K562 (cell line): ENCODE measurements at regions not wholly inside any gene's neighbourhood (a gene's known extent, or its start where the extent isn't known, plus 50 kb on each side); places are given as distances from the start of the nearest gene placed in this dataset.

Experiments
- CBFB ChIP-seq: sonication (generic); formaldehyde crosslinking; IDR thresholded peaks from 2 replicates; pipeline ENCODE4 v1.4.0; 2020; ENCODE audit warnings: mild to moderate bottlenecking, missing genetic modification reagents
- FOXJ3 ChIP-seq: sonication (generic); formaldehyde crosslinking; IDR thresholded peaks from 2 replicates; pipeline ENCODE4 v1.4.0; 2020; ENCODE audit warnings: mild to moderate bottlenecking, missing genetic modification reagents
- FOXK2 ChIP-seq, 2 experiments: fragments of 450-650 bp; IDR thresholded peaks in 1 of 2; conservative IDR thresholded peaks in 1 of 2; 2 replicates each; pipeline ENCODE4 v1.6.1; 2016; ENCODE audit warnings: low read depth in 2 of 2, mild to moderate bottlenecking in 1 of 2
- ZNF518B ChIP-seq: fragments of 250-450 bp; sonication (Bioruptor Pico); IDR thresholded peaks from 2 replicates; pipeline ENCODE4 v1.5.0; 2021; ENCODE audit warnings: mild to moderate bottlenecking, moderate library complexity
- ZNF696 ChIP-seq: fragments of 250-450 bp; sonication (Bioruptor Pico); conservative IDR thresholded peaks from 2 replicates; pipeline ENCODE4 v1.4.0; 2020; ENCODE audit warnings: mild to moderate bottlenecking, moderate library complexity
- TF ChIP-seq, protein P1 (sequence below), 3 experiments: IDR thresholded peaks in 2 of 3; conservative IDR thresholded peaks in 1 of 3; 2 replicates each; pipeline ENCODE4 v1.5.1; 2011 to 2012; ENCODE audit warnings: low read length in 3 of 3, mild to moderate bottlenecking in 3 of 3, control low read depth in 2 of 3, improper control_type of control experiment in 1 of 3, inconsistent platforms in 1 of 3, low read depth in 1 of 3, mixed read lengths in 1 of 3, moderate library complexity in 1 of 3; ENCODE audit not compliant: insufficient read depth in 2 of 3
- TF ChIP-seq, protein P2 (sequence below): fragments of 250-450 bp; sonication (Bioruptor Pico); IDR thresholded peaks from 2 replicates; pipeline ENCODE4 v1.9.0; 2021; ENCODE audit warnings: mild to moderate bottlenecking, inconsistent platforms

- TF ChIP-seq CBFB (no peak), FOXJ3 (CRISPR knock-in tag) (no peak), FOXK2 (conservative IDR thresholded peaks at IDR 0.05 in 1 of 2, IDR thresholded peaks at IDR 0.05 in 1 of 2; ENCODE audit: low read depth in 2 of 2) (no peak), ZNF518B (CRISPR knock-in tag) (no peak), ZNF696 (CRISPR knock-in tag) (no peak)
- TF ChIP-seq, protein P1, sequence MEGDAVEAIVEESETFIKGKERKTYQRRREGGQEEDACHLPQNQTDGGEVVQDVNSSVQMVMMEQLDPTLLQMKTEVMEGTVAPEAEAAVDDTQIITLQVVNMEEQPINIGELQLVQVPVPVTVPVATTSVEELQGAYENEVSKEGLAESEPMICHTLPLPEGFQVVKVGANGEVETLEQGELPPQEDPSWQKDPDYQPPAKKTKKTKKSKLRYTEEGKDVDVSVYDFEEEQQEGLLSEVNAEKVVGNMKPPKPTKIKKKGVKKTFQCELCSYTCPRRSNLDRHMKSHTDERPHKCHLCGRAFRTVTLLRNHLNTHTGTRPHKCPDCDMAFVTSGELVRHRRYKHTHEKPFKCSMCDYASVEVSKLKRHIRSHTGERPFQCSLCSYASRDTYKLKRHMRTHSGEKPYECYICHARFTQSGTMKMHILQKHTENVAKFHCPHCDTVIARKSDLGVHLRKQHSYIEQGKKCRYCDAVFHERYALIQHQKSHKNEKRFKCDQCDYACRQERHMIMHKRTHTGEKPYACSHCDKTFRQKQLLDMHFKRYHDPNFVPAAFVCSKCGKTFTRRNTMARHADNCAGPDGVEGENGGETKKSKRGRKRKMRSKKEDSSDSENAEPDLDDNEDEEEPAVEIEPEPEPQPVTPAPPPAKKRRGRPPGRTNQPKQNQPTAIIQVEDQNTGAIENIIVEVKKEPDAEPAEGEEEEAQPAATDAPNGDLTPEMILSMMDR (IDR thresholded peaks at IDR 0.05 in 2 of 3, conservative IDR thresholded peaks at IDR 0.05 in 1 of 3; ENCODE audit: insufficient read depth in 2 of 3, low read depth in 1 of 3, low read length in 3 of 3) = no peak
- TF ChIP-seq, protein P2, sequence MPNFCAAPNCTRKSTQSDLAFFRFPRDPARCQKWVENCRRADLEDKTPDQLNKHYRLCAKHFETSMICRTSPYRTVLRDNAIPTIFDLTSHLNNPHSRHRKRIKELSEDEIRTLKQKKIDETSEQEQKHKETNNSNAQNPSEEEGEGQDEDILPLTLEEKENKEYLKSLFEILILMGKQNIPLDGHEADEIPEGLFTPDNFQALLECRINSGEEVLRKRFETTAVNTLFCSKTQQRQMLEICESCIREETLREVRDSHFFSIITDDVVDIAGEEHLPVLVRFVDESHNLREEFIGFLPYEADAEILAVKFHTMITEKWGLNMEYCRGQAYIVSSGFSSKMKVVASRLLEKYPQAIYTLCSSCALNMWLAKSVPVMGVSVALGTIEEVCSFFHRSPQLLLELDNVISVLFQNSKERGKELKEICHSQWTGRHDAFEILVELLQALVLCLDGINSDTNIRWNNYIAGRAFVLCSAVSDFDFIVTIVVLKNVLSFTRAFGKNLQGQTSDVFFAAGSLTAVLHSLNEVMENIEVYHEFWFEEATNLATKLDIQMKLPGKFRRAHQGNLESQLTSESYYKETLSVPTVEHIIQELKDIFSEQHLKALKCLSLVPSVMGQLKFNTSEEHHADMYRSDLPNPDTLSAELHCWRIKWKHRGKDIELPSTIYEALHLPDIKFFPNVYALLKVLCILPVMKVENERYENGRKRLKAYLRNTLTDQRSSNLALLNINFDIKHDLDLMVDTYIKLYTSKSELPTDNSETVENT (CRISPR knock-in tag) = no peak
Observed at GRCh38 chr2:223285370-223286265, 233.6 kb downstream of the KCNE4 start (continued).
